ENCODE measurements at regions not wholly inside any gene's neighbourhood (a gene's known extent, or its start where the extent isn't known, plus 50 kb on each side); places are given as distances from the start of the nearest gene placed in this dataset.

- Histone ChIP-seq H3K23ac (ENCODE audit: low read depth, low read length) (no peak overlapping the region), H4K8ac (ENCODE audit: low read depth in 2 of 2, low read length in 2 of 2) (no peak overlapping the region), H3K4me3 (ENCODE audit: insufficient read depth, low read depth, low read length) (no peak overlapping the region), H3K4me1 (ENCODE audit: control insufficient read depth, insufficient read depth, low read length) (no peaks in the 10 kb centered on the region), H3K14ac (replicated peaks; ENCODE audit: low read depth, low read length) (no peak overlapping the region), H3K18ac (ENCODE audit: low read depth, low read length) (no peak overlapping the region), H2BK120ac (ENCODE audit: low read depth, low read length) (no peak overlapping the region), H2BK5ac (ENCODE audit: low read depth, low read length, poor library complexity, severe bottlenecking) (no peak overlapping the region), H2AK5ac (ENCODE audit: low read depth, low read length) (no peak overlapping the region), H2BK20ac (ENCODE audit: low read depth, low read length) (no peak overlapping the region), H2AFZ (replicated peaks; ENCODE audit: low read length, poor library complexity) (no peak overlapping the region), H4K5ac (ENCODE audit: low read depth, low read length) (no peak overlapping the region), H3K4ac (ENCODE audit: low read depth, low read length) (no peak overlapping the region), H3K36me3 (ENCODE audit: control insufficient read depth, insufficient read depth, low read length) (no peaks in the 10 kb centered on the region), H2BK15ac (ENCODE audit: low read depth, low read length) (no peak overlapping the region), H3K9ac (ENCODE audit: low read depth, low read length) (no peak overlapping the region), H4K91ac (ENCODE audit: insufficient read depth, low read depth, low read length) (no peak overlapping the region), H3K27ac (ENCODE audit: insufficient read depth, low read length) (no peak overlapping the region), H3K9me1 (ENCODE audit: insufficient read depth, low read length) (no peaks in the 10 kb centered on the region), H3K79me1 (ENCODE audit: low read depth in 1 of 2, low read length in 2 of 2) (no peaks in the 10 kb centered on the region), H3K56ac (ENCODE audit: extremely low read depth, insufficient read depth, low read length) (no peak overlapping the region), H3K27me3 (ENCODE audit: control insufficient read depth, insufficient read depth, low read length) (no peaks in the 10 kb centered on the region), H2AK9ac (replicated peaks; ENCODE audit: low read depth, low read length, poor library complexity) (no peak overlapping the region), H3K9me3 (ENCODE audit: control insufficient read depth, insufficient read depth, low read length) (peaks cover 71% of the 10 kb centered on the region), H3K4me2 (ENCODE audit: low read depth, low read length) (no peak overlapping the region), H4K20me1 (ENCODE audit: insufficient read depth, low read length) (no peaks in the 10 kb centered on the region)
- dilution Hi-C loops (cut with HindIII; ENCODE audit: low sequenced_read_pairs, unreplicated experiment) (no loop called here), intact Hi-C loops (cut with micrococcal nuclease) (no loop called here), in situ Hi-C loops (cut with MboI; ENCODE audit: low sequenced_read_pairs) (no loop called here)
- POLR2A ChIA-PET (ENCODE audit: unreplicated experiment): no interaction called here
- CTCF ChIA-PET: no interaction called here
- TF ChIP-seq POLR2A (IDR thresholded peaks at IDR 0.05; ENCODE audit: low read depth, low read length) (no peak), RFX5 (IDR thresholded peaks at IDR 0.05; ENCODE audit: low read depth, low read length) (no peak), FOS (IDR thresholded peaks at IDR 0.05; ENCODE audit: low read depth, low read length) (no peak), CEBPB (IDR thresholded peaks at IDR 0.05; ENCODE audit: low read depth, low read length) (no peak), MXI1 (IDR thresholded peaks at IDR 0.05; ENCODE audit: borderline replicate concordance, low read depth, low read length) (no peak)
- no peak for ATAC-seq (ENCODE audit: low read depth)
- DNase-seq: no peak
- no TSS peak for BruUV-seq (replicated peaks)
- WGBS, 2 experiments (ENCODE audit: extremely low coverage in 2 of 2, insufficient read length in 1 of 2): no CpG with 5 or more reads among the region's 14 CpGs
These were observed 936.7 kb downstream of the BRD1 start for GRCh38 chr22:48890693-48891554.

Data from IMR-90 (cell line).